ENCODE measurements at regions not wholly inside any gene's neighbourhood (a gene's known extent, or its start where the extent isn't known, plus 50 kb on each side); places are given as distances from the start of the nearest gene placed in this dataset.

GRCh38 chr18:29154196-29154757 is 977.3 kb upstream of the CDH2 start:
- ChIA-PET CTCF (no interaction called here), POLR2A (no interaction called here)
- no peaks in the 10 kb centered on the region for H3K4me1 Mint-ChIP-seq (ENCODE audit: low read depth)
- peaks cover 7% of the 10 kb centered on the region for H3K9me3 Mint-ChIP-seq (ENCODE audit: insufficient read depth)
- H3K27me3 Mint-ChIP-seq (ENCODE audit: low read depth) = no peaks in the 10 kb centered on the region
- H3K4me3 Mint-ChIP-seq = no peak overlapping the region
- no peak for DNase-seq
- H3K27ac Mint-ChIP-seq = no peak overlapping the region
- no peaks in the 10 kb centered on the region for H3K36me3 Mint-ChIP-seq (ENCODE audit: low read depth)
- no peak for ATAC-seq

- CTCF ChIA-PET = no interaction called here
- Mint-ChIP-seq H3K27me3 (ENCODE audit: low read depth) (no peaks in the 10 kb centered on the region), H3K36me3 (ENCODE audit: low read depth) (no peaks in the 10 kb centered on the region), H3K9me3 (ENCODE audit: insufficient read depth) (peaks cover 13% of the 10 kb centered on the region), H3K4me3 (no peak overlapping the region), H3K4me1 (ENCODE audit: low read depth) (no peaks in the 10 kb centered on the region), H3K27ac (no peak overlapping the region)
- POLR2A ChIA-PET = no interaction called here
- DNase-seq (no peak), ATAC-seq (no peak)
Measured at GRCh38 chr18:29153091-29153490, 976.2 kb upstream of the CDH2 start.

- ChIA-PET CTCF (no interaction called here), POLR2A (no interaction called here)
- Mint-ChIP-seq H3K27me3 (ENCODE audit: low read depth) (no peaks in the 10 kb centered on the region), H3K4me1 (ENCODE audit: low read depth) (no peaks in the 10 kb centered on the region), H3K4me3 (no peak overlapping the region), H3K27ac (no peak overlapping the region), H3K9me3 (ENCODE audit: insufficient read depth) (peaks cover 12% of the 10 kb centered on the region), H3K36me3 (ENCODE audit: low read depth) (no peaks in the 10 kb centered on the region)
- ATAC-seq (no peak), DNase-seq (no peak)
Measured at GRCh38 chr18:29147944-29148343, 971.0 kb upstream of the CDH2 start.

- H3K27ac Mint-ChIP-seq = no peak overlapping the region
- CTCF ChIA-PET = no interaction called here
- no peak overlapping the region for H3K4me3 Mint-ChIP-seq
- no peak for DNase-seq
- no peaks in the 10 kb centered on the region for H3K4me1 Mint-ChIP-seq (ENCODE audit: low read depth)
- no peak for ATAC-seq
- peaks cover 14% of the 10 kb centered on the region for H3K9me3 Mint-ChIP-seq (ENCODE audit: insufficient read depth)
- POLR2A ChIA-PET = no interaction called here
- H3K36me3 Mint-ChIP-seq (ENCODE audit: low read depth) = no peaks in the 10 kb centered on the region
- no peaks in the 10 kb centered on the region for H3K27me3 Mint-ChIP-seq (ENCODE audit: low read depth)
Measured at GRCh38 chr18:29146068-29146467, 969.1 kb upstream of the CDH2 start.

GRCh38 chr18:29140590-29140989 is 963.7 kb upstream of the CDH2 start:
- ATAC-seq (no peak), DNase-seq (no peak)
- CTCF ChIA-PET = no interaction called here
- H3K27me3 Mint-ChIP-seq (ENCODE audit: low read depth) = no peaks in the 10 kb centered on the region
- POLR2A ChIA-PET = no interaction called here
- H3K4me3 Mint-ChIP-seq = no peak overlapping the region
- no peaks in the 10 kb centered on the region for H3K4me1 Mint-ChIP-seq (ENCODE audit: low read depth)
- no peaks in the 10 kb centered on the region for H3K36me3 Mint-ChIP-seq (ENCODE audit: low read depth)
- H3K9me3 Mint-ChIP-seq (ENCODE audit: insufficient read depth) = peaks cover 9% of the 10 kb centered on the region
- no peak overlapping the region for H3K27ac Mint-ChIP-seq

GRCh38 chr18:29137773-29138495 is 961.0 kb upstream of the CDH2 start:
- no peaks in the 10 kb centered on the region for H3K36me3 Mint-ChIP-seq (ENCODE audit: low read depth)
- ChIA-PET CTCF (no interaction called here), POLR2A (no interaction called here)
- no peaks in the 10 kb centered on the region for H3K27me3 Mint-ChIP-seq (ENCODE audit: low read depth)
- no peak overlapping the region for H3K4me3 Mint-ChIP-seq
- H3K9me3 Mint-ChIP-seq (ENCODE audit: insufficient read depth) = peaks cover 9% of the 10 kb centered on the region
- no peak for ATAC-seq
- no peak for DNase-seq
- no peak overlapping the region for H3K27ac Mint-ChIP-seq
- no peaks in the 10 kb centered on the region for H3K4me1 Mint-ChIP-seq (ENCODE audit: low read depth)

GRCh38 chr18:29123706-29124530 is 947.0 kb upstream of the CDH2 start:
- Mint-ChIP-seq H3K27ac (no peak overlapping the region), H3K27me3 (ENCODE audit: low read depth) (no peaks in the 10 kb centered on the region), H3K9me3 (ENCODE audit: insufficient read depth) (peaks cover 6% of the 10 kb centered on the region), H3K36me3 (ENCODE audit: low read depth) (no peaks in the 10 kb centered on the region), H3K4me3 (no peak overlapping the region), H3K4me1 (ENCODE audit: low read depth) (no peaks in the 10 kb centered on the region)
- no peak for DNase-seq
- ATAC-seq = no peak
- ChIA-PET POLR2A (no interaction called here), CTCF (no interaction called here)

- Mint-ChIP-seq H3K36me3 (ENCODE audit: low read depth) (no peaks in the 10 kb centered on the region), H3K4me3 (no peak overlapping the region), H3K27ac (no peak overlapping the region)
Measured at GRCh38 chr18:29104671-29105070, 927.7 kb upstream of the CDH2 start.

GRCh38 chr18:29104227-29104626 is 927.3 kb upstream of the CDH2 start:
- POLR2A ChIA-PET = no interaction called here
- no peak overlapping the region for H3K27ac Mint-ChIP-seq
- no peak for ATAC-seq
- H3K27me3 Mint-ChIP-seq (ENCODE audit: low read depth) = no peaks in the 10 kb centered on the region
- CTCF ChIA-PET = no interaction called here
- DNase-seq = no peak
- H3K4me3 Mint-ChIP-seq = no peak overlapping the region
- no peaks in the 10 kb centered on the region for H3K36me3 Mint-ChIP-seq (ENCODE audit: low read depth)
- no peaks in the 10 kb centered on the region for H3K4me1 Mint-ChIP-seq (ENCODE audit: low read depth)
- peaks cover 26% of the 10 kb centered on the region for H3K9me3 Mint-ChIP-seq (ENCODE audit: insufficient read depth)

More at GRCh38 chr18:29104671-29105070, 927.7 kb upstream of the CDH2 start:
- Mint-ChIP-seq H3K4me1 (ENCODE audit: low read depth) (no peaks in the 10 kb centered on the region), H3K9me3 (ENCODE audit: insufficient read depth) (peaks cover 22% of the 10 kb centered on the region), H3K27me3 (ENCODE audit: low read depth) (no peaks in the 10 kb centered on the region)
- ChIA-PET POLR2A (no interaction called here), CTCF (no interaction called here)
- ATAC-seq (no peak), DNase-seq (no peak)

GRCh38 chr18:29096079-29096770 is 919.3 kb upstream of the CDH2 start:
- ChIA-PET POLR2A (no interaction called here), CTCF (no interaction called here)
- Mint-ChIP-seq H3K4me1 (ENCODE audit: low read depth) (no peaks in the 10 kb centered on the region), H3K27me3 (ENCODE audit: low read depth) (no peaks in the 10 kb centered on the region), H3K4me3 (no peak overlapping the region), H3K36me3 (ENCODE audit: low read depth) (no peaks in the 10 kb centered on the region), H3K9me3 (ENCODE audit: insufficient read depth) (peaks cover 18% of the 10 kb centered on the region), H3K27ac (no peak overlapping the region)
- ATAC-seq = no peak
- no peak for DNase-seq

- no peak overlapping the region for H3K27ac Mint-ChIP-seq
- no peaks in the 10 kb centered on the region for H3K36me3 Mint-ChIP-seq (ENCODE audit: low read depth)
- no peaks in the 10 kb centered on the region for H3K4me1 Mint-ChIP-seq (ENCODE audit: low read depth)
- DNase-seq (no peak), ATAC-seq (no peak)
- ChIA-PET POLR2A (no interaction called here), CTCF (no interaction called here)
- no peak overlapping the region for H3K4me3 Mint-ChIP-seq
- peaks cover 5% of the 10 kb centered on the region for H3K9me3 Mint-ChIP-seq (ENCODE audit: insufficient read depth)
- no peaks in the 10 kb centered on the region for H3K27me3 Mint-ChIP-seq (ENCODE audit: low read depth)
Measured at GRCh38 chr18:29087616-29088246, 910.8 kb upstream of the CDH2 start.

GRCh38 chr18:29084120-29084519 is 907.2 kb upstream of the CDH2 start:
- peaks cover 5% of the 10 kb centered on the region for H3K9me3 Mint-ChIP-seq (ENCODE audit: insufficient read depth)
- DNase-seq (no peak), ATAC-seq (no peak)
- no peak overlapping the region for H3K4me3 Mint-ChIP-seq
- POLR2A ChIA-PET = no interaction called here
- H3K27me3 Mint-ChIP-seq (ENCODE audit: low read depth) = no peaks in the 10 kb centered on the region
- no peaks in the 10 kb centered on the region for H3K4me1 Mint-ChIP-seq (ENCODE audit: low read depth)
- H3K36me3 Mint-ChIP-seq (ENCODE audit: low read depth) = no peaks in the 10 kb centered on the region
- CTCF ChIA-PET = no interaction called here
- H3K27ac Mint-ChIP-seq = no peak overlapping the region

Data from activated CD8-positive, alpha-beta T cell treated with anti-CD3 and anti-CD28 coated beads, Interleukin-2, amount 10 ng/mL, durations not matched to agents 7 days and 5 days (primary cell).